WERI-Rb-1 (cell line): ENCODE measurements at regions not wholly inside any gene's neighbourhood (a gene's known extent, or its start where the extent isn't known, plus 50 kb on each side); places are given as distances from the start of the nearest gene placed in this dataset.

Experiments
- DNase-seq: peaks from one replicate; pipeline ENCODE4 v3.0.0-alpha.2; 2020
- H3K27ac ChIP-seq: fragments of 250-450 bp; sonication (Bioruptor Pico); 2 replicates; pipeline ENCODE4 v1.5.1; 2020; ENCODE audit warnings: mild to moderate bottlenecking, moderate library complexity
- H3K27me3 ChIP-seq: fragments of 250-450 bp; sonication (Bioruptor Pico); 2 replicates; pipeline ENCODE4 v1.5.1; 2021; ENCODE audit warnings: mild to moderate bottlenecking, low read depth, moderate library complexity; ENCODE audit not compliant: insufficient read depth, severe bottlenecking
- H3K36me3 ChIP-seq: fragments of 250-450 bp; sonication (Bioruptor Pico); 2 replicates; pipeline ENCODE4 v1.5.1; 2020; ENCODE audit warnings: mild to moderate bottlenecking, moderate library complexity
- H3K4me3 ChIP-seq: 2 replicates; pipeline ENCODE4 v1.5.1; 2011; ENCODE audit warnings: low read depth, mild to moderate bottlenecking, control low read depth, low read length
- H3K9me3 ChIP-seq: fragments of 250-450 bp; sonication (Bioruptor Pico); 2 replicates; pipeline ENCODE4 v1.5.1; 2021; ENCODE audit warnings: mild to moderate bottlenecking, moderate library complexity; ENCODE audit not compliant: severe bottlenecking
- CTCF ChIP-seq: IDR thresholded peaks from 2 replicates; pipeline ENCODE4 v1.5.1; 2011; ENCODE audit warnings: low read depth, mild to moderate bottlenecking, control low read depth, inconsistent platforms, low read length

- H3K27ac ChIP-seq: no peak overlapping the region
- H3K4me3 ChIP-seq: no peak overlapping the region
- DNase-seq: no peak
- no peaks in the 10 kb centered on the region for H3K27me3 ChIP-seq
- no peak for TF ChIP-seq CTCF
- H3K36me3 ChIP-seq: no peaks in the 10 kb centered on the region
- H3K9me3 ChIP-seq: peaks cover 4% of the 10 kb centered on the region
Observed at GRCh38 chr12:30023186-30023585, 239.4 kb upstream of the TMTC1 start.

- DNase-seq: no peak
- peaks cover 4% of the 10 kb centered on the region for H3K9me3 ChIP-seq
- no peaks in the 10 kb centered on the region for H3K36me3 ChIP-seq
- H3K4me3 ChIP-seq: no peak overlapping the region
- no peak for TF ChIP-seq CTCF
- H3K27ac ChIP-seq: no peak overlapping the region
- H3K27me3 ChIP-seq: no peaks in the 10 kb centered on the region
Observed at GRCh38 chr12:30021051-30021833, 237.5 kb upstream of the TMTC1 start.

- Histone ChIP-seq H3K27ac (no peak overlapping the region), H3K27me3 (no peaks in the 10 kb centered on the region), H3K4me3 (no peak overlapping the region), H3K9me3 (peaks cover 2% of the 10 kb centered on the region), H3K36me3 (no peaks in the 10 kb centered on the region)
- DNase-seq: no peak
- TF ChIP-seq CTCF: no peak
Observed at GRCh38 chr12:30019366-30020140, 235.8 kb upstream of the TMTC1 start.

GRCh38 chr12:30016540-30017055 lies 232.9 kb upstream of the TMTC1 start:
- no peak overlapping the region for H3K27ac ChIP-seq
- H3K4me3 ChIP-seq: no peak overlapping the region
- no peak for TF ChIP-seq CTCF
- no peaks in the 10 kb centered on the region for H3K36me3 ChIP-seq
- H3K9me3 ChIP-seq: no peaks in the 10 kb centered on the region
- peak; percentile 39 for DNase-seq
- no peaks in the 10 kb centered on the region for H3K27me3 ChIP-seq

GRCh38 chr12:30015631-30016337 lies 232.0 kb upstream of the TMTC1 start:
- Histone ChIP-seq H3K9me3 (no peaks in the 10 kb centered on the region), H3K36me3 (no peaks in the 10 kb centered on the region), H3K27ac (no peak overlapping the region), H3K4me3 (no peak overlapping the region), H3K27me3 (no peaks in the 10 kb centered on the region)
- TF ChIP-seq CTCF: no peak
- peak; percentile 31 for DNase-seq
